ENCODE measurements at regions not wholly inside any gene's neighbourhood (a gene's known extent, or its start where the extent isn't known, plus 50 kb on each side); places are given as distances from the start of the nearest gene placed in this dataset.

DNA sequence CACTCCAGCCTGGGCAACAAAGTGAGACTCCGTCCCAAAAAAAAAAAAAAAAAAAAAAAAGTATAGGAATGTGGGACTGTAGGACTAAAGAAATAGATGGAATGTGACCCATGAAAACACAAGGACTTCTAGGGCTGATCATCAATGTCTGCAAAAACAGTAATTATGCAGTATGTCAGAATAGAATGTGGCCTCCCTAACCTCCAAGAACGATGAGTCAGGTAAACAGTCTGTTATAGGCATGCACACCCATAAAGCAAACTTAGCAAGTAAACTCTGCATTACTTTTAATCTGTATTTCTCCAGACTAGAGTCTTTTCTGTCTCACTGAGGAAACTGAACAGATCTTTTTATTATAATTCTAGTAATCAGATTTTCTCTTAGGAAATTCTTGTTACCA lies 233.4 kb downstream of the HNRNPD start:
- Histone ChIP-seq H3K9me3 (no peaks in the 10 kb centered on the region), H3K4me3 (no peak overlapping the region), H3K4me1 (no peaks in the 10 kb centered on the region), H3K27me3 (no peaks in the 10 kb centered on the region), H3K36me3 (no peaks in the 10 kb centered on the region), H3K27ac (no peak overlapping the region)
- no peak for TF ChIP-seq POLR2AphosphoS5 (IDR thresholded peaks at IDR 0.05)
- TF ChIP-seq EP300 (IDR thresholded peaks at IDR 0.05), result no peak
- TF ChIP-seq POLR2A (IDR thresholded peaks at IDR 0.05), result no peak
- TF ChIP-seq, protein P1, sequence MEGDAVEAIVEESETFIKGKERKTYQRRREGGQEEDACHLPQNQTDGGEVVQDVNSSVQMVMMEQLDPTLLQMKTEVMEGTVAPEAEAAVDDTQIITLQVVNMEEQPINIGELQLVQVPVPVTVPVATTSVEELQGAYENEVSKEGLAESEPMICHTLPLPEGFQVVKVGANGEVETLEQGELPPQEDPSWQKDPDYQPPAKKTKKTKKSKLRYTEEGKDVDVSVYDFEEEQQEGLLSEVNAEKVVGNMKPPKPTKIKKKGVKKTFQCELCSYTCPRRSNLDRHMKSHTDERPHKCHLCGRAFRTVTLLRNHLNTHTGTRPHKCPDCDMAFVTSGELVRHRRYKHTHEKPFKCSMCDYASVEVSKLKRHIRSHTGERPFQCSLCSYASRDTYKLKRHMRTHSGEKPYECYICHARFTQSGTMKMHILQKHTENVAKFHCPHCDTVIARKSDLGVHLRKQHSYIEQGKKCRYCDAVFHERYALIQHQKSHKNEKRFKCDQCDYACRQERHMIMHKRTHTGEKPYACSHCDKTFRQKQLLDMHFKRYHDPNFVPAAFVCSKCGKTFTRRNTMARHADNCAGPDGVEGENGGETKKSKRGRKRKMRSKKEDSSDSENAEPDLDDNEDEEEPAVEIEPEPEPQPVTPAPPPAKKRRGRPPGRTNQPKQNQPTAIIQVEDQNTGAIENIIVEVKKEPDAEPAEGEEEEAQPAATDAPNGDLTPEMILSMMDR (IDR thresholded peaks at IDR 0.05), result no peak
- intact Hi-C loops (cut with DNase I; ENCODE audit: low total_unique reads), result no loop called here
- 34 to 73% (median 66%) methylated on average over 1 to 2 of the region's 2 CpGs for WGBS, 5 donors
- no peak for DNase-seq

- Histone ChIP-seq H3K36me3 (no peaks in the 10 kb centered on the region), H3K27ac (no peak overlapping the region), H3K27me3 (no peaks in the 10 kb centered on the region), H3K4me3 (no peak overlapping the region), H3K9me3 (no peaks in the 10 kb centered on the region), H3K4me1 (no peaks in the 10 kb centered on the region)
- DNase-seq, result no peak
- TF ChIP-seq POLR2A (IDR thresholded peaks at IDR 0.05) (no peak), POLR2AphosphoS5 (IDR thresholded peaks at IDR 0.05) (no peak), EP300 (IDR thresholded peaks at IDR 0.05) (no peak)
- TF ChIP-seq, protein P1 (IDR thresholded peaks at IDR 0.05), result no peak
- 86 to 98% (median 94%) methylated on average over 3 of the region's 3 CpGs for WGBS, 5 donors
- intact Hi-C loops (cut with DNase I; ENCODE audit: low total_unique reads), result no loop called here
Observed at GRCh38 chr4:82139287-82139686, 234.5 kb downstream of the HNRNPD start.

DNA sequence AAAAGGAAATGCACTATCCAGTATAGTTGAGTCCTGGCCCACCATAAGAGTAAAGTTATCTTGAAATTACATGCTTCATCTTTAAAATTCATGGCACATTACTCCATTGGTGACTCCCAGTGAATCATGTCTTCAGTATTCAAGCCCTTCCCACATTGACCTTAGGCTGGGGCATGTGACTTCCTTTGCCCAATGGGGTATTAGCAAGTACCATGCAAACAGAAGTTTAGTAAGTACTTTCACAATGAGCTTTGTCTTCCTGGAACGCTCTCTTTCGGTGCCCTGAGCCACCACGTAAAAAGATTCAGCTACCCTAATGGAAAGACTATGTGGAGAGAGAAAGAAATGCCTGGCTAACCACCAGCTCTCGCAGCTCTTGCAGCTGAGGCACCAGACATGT lies 235.4 kb downstream of the HNRNPD start:
- 61 to 66% (median 63%) methylated on average over 4 of the region's 4 CpGs for WGBS, 5 donors
- no peak for DNase-seq
- Histone ChIP-seq H3K9me3 (no peaks in the 10 kb centered on the region), H3K27ac (no peak overlapping the region), H3K4me1 (no peaks in the 10 kb centered on the region), H3K27me3 (no peaks in the 10 kb centered on the region), H3K36me3 (no peaks in the 10 kb centered on the region), H3K4me3 (no peak overlapping the region)
- TF ChIP-seq, protein P1 (IDR thresholded peaks at IDR 0.05), result no peak
- TF ChIP-seq POLR2A (IDR thresholded peaks at IDR 0.05) (no peak), EP300 (IDR thresholded peaks at IDR 0.05) (no peak), POLR2AphosphoS5 (IDR thresholded peaks at IDR 0.05) (no peak)
- intact Hi-C loops (cut with DNase I; ENCODE audit: low total_unique reads), result no loop called here

- Histone ChIP-seq H3K4me3 (no peak overlapping the region), H3K36me3 (no peaks in the 10 kb centered on the region), H3K9me3 (no peaks in the 10 kb centered on the region), H3K27me3 (no peaks in the 10 kb centered on the region), H3K27ac (no peak overlapping the region), H3K4me1 (no peaks in the 10 kb centered on the region)
- intact Hi-C loops (cut with DNase I; ENCODE audit: low total_unique reads), result no loop called here
- TF ChIP-seq POLR2AphosphoS5 (IDR thresholded peaks at IDR 0.05) (no peak), EP300 (IDR thresholded peaks at IDR 0.05) (no peak), POLR2A (IDR thresholded peaks at IDR 0.05) (no peak)
- TF ChIP-seq, protein P1 (IDR thresholded peaks at IDR 0.05), result no peak
- no peak for DNase-seq
- 56 to 75% (median 60%) methylated on average over 2 of the region's 2 CpGs for WGBS, 5 donors
Observed at GRCh38 chr4:82136161-82136801, 237.5 kb downstream of the HNRNPD start.
